ENCODE measurements at regions not wholly inside any gene's neighbourhood (a gene's known extent, or its start where the extent isn't known, plus 50 kb on each side); places are given as distances from the start of the nearest gene placed in this dataset.
A peak's percentile ranks its signal among the peaks of the same experiment; 100 is the strongest.

GRCh38 chr13:73331556-73331955, 272.8 kb downstream of the KLF5 start:
- Histone ChIP-seq H3K27ac (ENCODE audit: low read length, poor library complexity, severe bottlenecking) (no peak overlapping the region), H3K27me3 (ENCODE audit: control insufficient read depth in 1 of 2, insufficient read depth in 1 of 2, low read length in 2 of 2) (no peaks in the 10 kb centered on the region), H2AFZ (ENCODE audit: low read depth, low read length) (no peak overlapping the region), H2BK5ac (ENCODE audit: low read depth, low read length, poor library complexity, severe bottlenecking) (no peak overlapping the region), H3K14ac (ENCODE audit: low read length in 2 of 2) (no peak overlapping the region), H3K36me3 (ENCODE audit: control insufficient read depth in 1 of 2, insufficient read depth in 2 of 2, low read depth in 1 of 2, low read length in 2 of 2) (no peaks in the 10 kb centered on the region), H3K9ac (ENCODE audit: low read length) (no peak overlapping the region), H3K18ac (ENCODE audit: low read depth in 1 of 2, low read length in 2 of 2) (no peak overlapping the region), H3K4ac (ENCODE audit: low read depth in 1 of 2, low read length in 2 of 2) (no peak overlapping the region), H2BK12ac (ENCODE audit: low read length in 2 of 2) (no peak overlapping the region), H3K79me1 (replicated peaks; ENCODE audit: low read length, poor library complexity, severe bottlenecking) (no peaks in the 10 kb centered on the region), H3K9me3 (ENCODE audit: control insufficient read depth, low read length) (no peaks in the 10 kb centered on the region), H2AK5ac (ENCODE audit: low read length, severe bottlenecking) (no peak overlapping the region), H2BK15ac (ENCODE audit: low read depth, poor library complexity, severe bottlenecking) (no peak overlapping the region), H4K8ac (ENCODE audit: low read length) (no peak overlapping the region), H3K4me1 (ENCODE audit: control insufficient read depth, insufficient read depth, low read depth, low read length) (no peaks in the 10 kb centered on the region), H4K91ac (ENCODE audit: low read length) (no peak overlapping the region), H3K4me3 (ENCODE audit: insufficient read depth in 1 of 2, low read depth in 1 of 2, low read length in 2 of 2) (no peak overlapping the region), H3K4me2 (ENCODE audit: low read length, poor library complexity, severe bottlenecking) (no peak overlapping the region), H3K23ac (ENCODE audit: low read length in 2 of 2) (no peak overlapping the region), H2BK120ac (ENCODE audit: low read depth, low read length) (no peak overlapping the region)
- DNase-seq: no peak
- no CpG with 5 or more reads among the region's 1 CpG for WGBS

DNA sequence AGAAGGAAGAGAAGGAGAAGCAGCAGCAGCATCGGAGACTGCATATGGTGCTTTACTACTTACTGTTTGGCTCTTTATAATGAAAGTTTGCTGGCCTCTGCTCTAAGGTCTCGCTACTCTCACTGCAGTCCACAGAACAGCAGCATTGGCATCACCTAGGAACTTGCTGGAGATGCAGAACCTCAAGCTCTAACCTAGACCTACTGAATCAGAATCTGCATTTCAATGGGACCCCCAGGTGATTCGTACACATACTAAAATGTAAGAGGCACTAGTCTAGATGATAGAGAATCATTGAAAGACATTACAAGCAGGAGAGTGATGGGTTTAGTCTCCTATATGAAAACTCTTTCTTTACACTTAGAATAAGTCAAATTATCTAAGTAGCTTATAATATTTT, 270.6 kb downstream of the KLF5 start:
- Histone ChIP-seq H3K14ac (ENCODE audit: low read length in 2 of 2) (no peak overlapping the region), H2AFZ (ENCODE audit: low read depth, low read length) (no peak overlapping the region)
- 94% methylated on average over 2 of the region's 3 CpGs for WGBS

GRCh38 chr13:73327579-73327978, 268.8 kb downstream of the KLF5 start:
- H3K79me1 ChIP-seq (replicated peaks; ENCODE audit: low read length, poor library complexity, severe bottlenecking): no peaks in the 10 kb centered on the region
- H2BK5ac ChIP-seq (ENCODE audit: low read depth, low read length, poor library complexity, severe bottlenecking): no peak overlapping the region
- no peak overlapping the region for H3K14ac ChIP-seq (ENCODE audit: low read length in 2 of 2)
- no peak overlapping the region for H2BK15ac ChIP-seq (ENCODE audit: low read depth, poor library complexity, severe bottlenecking)
- H2BK12ac ChIP-seq (ENCODE audit: low read length in 2 of 2): no peak overlapping the region
- H3K4me2 ChIP-seq (ENCODE audit: low read length, poor library complexity, severe bottlenecking): no peak overlapping the region
- no peaks in the 10 kb centered on the region for H3K36me3 ChIP-seq (ENCODE audit: control insufficient read depth in 1 of 2, insufficient read depth in 2 of 2, low read depth in 1 of 2, low read length in 2 of 2)
- H2BK120ac ChIP-seq (ENCODE audit: low read depth, low read length): no peak overlapping the region
- peaks cover 1% of the 10 kb centered on the region for H3K4me1 ChIP-seq (ENCODE audit: control insufficient read depth, insufficient read depth, low read depth, low read length)
- H2AK5ac ChIP-seq (ENCODE audit: low read length, severe bottlenecking): peak overlapping the region; percentile 53
- no peaks in the 10 kb centered on the region for H3K9me3 ChIP-seq (ENCODE audit: control insufficient read depth, low read length)
- no peak overlapping the region for H3K18ac ChIP-seq (ENCODE audit: low read depth in 1 of 2, low read length in 2 of 2)
- no peak overlapping the region for H3K27ac ChIP-seq (ENCODE audit: low read length, poor library complexity, severe bottlenecking)
- no peak overlapping the region for H3K23ac ChIP-seq (ENCODE audit: low read length in 2 of 2)
- H2AFZ ChIP-seq (ENCODE audit: low read depth, low read length): no peak overlapping the region
- no peak overlapping the region for H3K9ac ChIP-seq (ENCODE audit: low read length)
- no peaks in the 10 kb centered on the region for H3K27me3 ChIP-seq (ENCODE audit: control insufficient read depth in 1 of 2, insufficient read depth in 1 of 2, low read length in 2 of 2)
- DNase-seq: no peak
- no peak overlapping the region for H3K4me3 ChIP-seq (ENCODE audit: insufficient read depth in 1 of 2, low read depth in 1 of 2, low read length in 2 of 2)
- no peak overlapping the region for H3K4ac ChIP-seq (ENCODE audit: low read depth in 1 of 2, low read length in 2 of 2)
- H4K91ac ChIP-seq (ENCODE audit: low read length): no peak overlapping the region
- H4K8ac ChIP-seq (ENCODE audit: low read length): no peak overlapping the region
- whole genome bisulfite sequencing: 79% methylated on average over 2 of the region's 4 CpGs

More for the DNA sequence above, 270.6 kb downstream of the KLF5 start:
- no peak overlapping the region for H3K4me3 ChIP-seq (ENCODE audit: insufficient read depth in 1 of 2, low read depth in 1 of 2, low read length in 2 of 2)
- no peak overlapping the region for H2BK5ac ChIP-seq (ENCODE audit: low read depth, low read length, poor library complexity, severe bottlenecking)
- no peak overlapping the region for H3K23ac ChIP-seq (ENCODE audit: low read length in 2 of 2)
- H3K4me1 ChIP-seq (ENCODE audit: control insufficient read depth, insufficient read depth, low read depth, low read length): peaks cover 1% of the 10 kb centered on the region
- no peak overlapping the region for H4K91ac ChIP-seq (ENCODE audit: low read length)
- DNase-seq: no peak
- H3K79me1 ChIP-seq (replicated peaks; ENCODE audit: low read length, poor library complexity, severe bottlenecking): no peaks in the 10 kb centered on the region
- H3K4ac ChIP-seq (ENCODE audit: low read depth in 1 of 2, low read length in 2 of 2): peak overlapping the region in 1 of 2 experiments; percentile 15
- no peak overlapping the region for H3K4me2 ChIP-seq (ENCODE audit: low read length, poor library complexity, severe bottlenecking)
- no peaks in the 10 kb centered on the region for H3K36me3 ChIP-seq (ENCODE audit: control insufficient read depth in 1 of 2, insufficient read depth in 2 of 2, low read depth in 1 of 2, low read length in 2 of 2)
- no peak overlapping the region for H3K9ac ChIP-seq (ENCODE audit: low read length)
- no peak overlapping the region for H4K8ac ChIP-seq (ENCODE audit: low read length)
- no peak overlapping the region for H3K18ac ChIP-seq (ENCODE audit: low read depth in 1 of 2, low read length in 2 of 2)
- H3K27ac ChIP-seq (ENCODE audit: low read length, poor library complexity, severe bottlenecking): no peak overlapping the region
- peak overlapping the region; percentile 74 for H2AK5ac ChIP-seq (ENCODE audit: low read length, severe bottlenecking)
- no peaks in the 10 kb centered on the region for H3K9me3 ChIP-seq (ENCODE audit: control insufficient read depth, low read length)
- no peak overlapping the region for H2BK120ac ChIP-seq (ENCODE audit: low read depth, low read length)
- no peak overlapping the region for H2BK12ac ChIP-seq (ENCODE audit: low read length in 2 of 2)
- H3K27me3 ChIP-seq (ENCODE audit: control insufficient read depth in 1 of 2, insufficient read depth in 1 of 2, low read length in 2 of 2): no peaks in the 10 kb centered on the region
- no peak overlapping the region for H2BK15ac ChIP-seq (ENCODE audit: low read depth, poor library complexity, severe bottlenecking)

DNA sequence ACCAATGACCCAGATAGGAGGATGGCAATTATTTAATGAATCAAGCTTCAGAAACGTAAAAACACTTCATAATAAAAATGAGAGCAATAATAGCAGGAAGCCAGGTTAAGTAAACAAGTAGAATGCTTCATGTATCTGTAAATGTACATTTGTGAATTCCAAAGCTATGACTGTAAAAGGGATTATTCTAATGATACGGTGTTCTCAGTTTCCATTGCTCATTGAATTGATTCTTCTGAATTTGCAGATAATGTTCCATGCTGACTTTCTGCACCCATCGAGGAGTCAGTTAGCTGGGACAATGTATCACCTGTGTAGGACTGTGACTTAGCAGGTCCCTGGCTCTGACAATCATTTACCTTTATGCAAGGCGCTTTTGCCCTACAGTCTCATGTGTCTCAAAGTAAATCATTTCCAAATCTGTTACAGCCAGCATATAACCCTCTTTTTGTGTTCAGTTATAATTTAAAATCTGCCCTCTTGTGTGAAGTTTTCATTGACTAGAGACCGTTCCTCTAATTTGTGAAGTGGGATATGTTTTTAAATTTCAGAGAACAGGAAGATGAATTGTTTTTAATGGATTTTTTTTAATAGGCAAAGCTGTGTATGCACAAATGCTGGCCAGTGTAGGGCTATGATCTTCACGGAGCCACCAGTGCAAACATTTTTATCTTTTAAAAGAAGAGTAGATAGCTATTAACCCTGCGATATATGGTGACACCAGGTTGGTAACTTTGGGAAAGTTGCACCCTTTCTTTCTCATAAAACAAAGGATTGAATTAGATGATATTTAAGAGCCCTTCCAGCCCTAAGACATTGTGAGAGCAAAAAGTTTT, 267.1 kb downstream of the KLF5 start:
- Histone ChIP-seq H4K91ac (ENCODE audit: low read length) (no peak overlapping the region), H2BK5ac (ENCODE audit: low read depth, low read length, poor library complexity, severe bottlenecking) (no peak overlapping the region), H2AK5ac (ENCODE audit: low read length, severe bottlenecking) (no peak overlapping the region), H3K4me2 (ENCODE audit: low read length, poor library complexity, severe bottlenecking) (peak overlapping the region; percentile 72), H2AFZ (ENCODE audit: low read depth, low read length) (no peak overlapping the region), H3K18ac (ENCODE audit: low read depth in 1 of 2, low read length in 2 of 2) (no peak overlapping the region), H4K8ac (ENCODE audit: low read length) (no peak overlapping the region), H3K4ac (ENCODE audit: low read depth in 1 of 2, low read length in 2 of 2) (no peak overlapping the region), H3K79me1 (replicated peaks; ENCODE audit: low read length, poor library complexity, severe bottlenecking) (no peaks in the 10 kb centered on the region), H3K27me3 (ENCODE audit: control insufficient read depth in 1 of 2, insufficient read depth in 1 of 2, low read length in 2 of 2) (no peaks in the 10 kb centered on the region), H2BK12ac (ENCODE audit: low read length in 2 of 2) (no peak overlapping the region), H3K27ac (ENCODE audit: low read length, poor library complexity, severe bottlenecking) (no peak overlapping the region), H2BK15ac (ENCODE audit: low read depth, poor library complexity, severe bottlenecking) (no peak overlapping the region), H3K4me3 (ENCODE audit: insufficient read depth in 1 of 2, low read depth in 1 of 2, low read length in 2 of 2) (no peak overlapping the region), H3K14ac (ENCODE audit: low read length in 2 of 2) (no peak overlapping the region), H3K9me3 (ENCODE audit: control insufficient read depth, low read length) (no peaks in the 10 kb centered on the region), H3K23ac (ENCODE audit: low read length in 2 of 2) (no peak overlapping the region), H3K4me1 (ENCODE audit: control insufficient read depth, insufficient read depth, low read depth, low read length) (peaks cover 1% of the 10 kb centered on the region), H3K36me3 (ENCODE audit: control insufficient read depth in 1 of 2, insufficient read depth in 2 of 2, low read depth in 1 of 2, low read length in 2 of 2) (no peaks in the 10 kb centered on the region), H3K9ac (ENCODE audit: low read length) (no peak overlapping the region), H2BK120ac (ENCODE audit: low read depth, low read length) (no peak overlapping the region)
- peak; percentile 11 for DNase-seq
- 61% methylated on average over 3 of the region's 7 CpGs for whole genome bisulfite sequencing

Measured in mesenchymal stem cell (in vitro differentiated cells and primary cell).